Lung (tissue), 11 donors: ENCODE measurements at regions not wholly inside any gene's neighbourhood (a gene's known extent, or its start where the extent isn't known, plus 50 kb on each side); places are given as distances from the start of the nearest gene placed in this dataset.

Source experiments
- ATAC-seq: fragments of 200-7000 bp; cut with Tn5 transposase; one replicate; pipeline ENCODE4 v1.9.1; 2020; ENCODE audit warnings: moderate number of reproducible peaks; ENCODE audit not compliant: insufficient read depth, low FRiP score
- DNase-seq, 3 donors: peaks; one replicate each; pipeline ENCODE4 v3.0.0-alpha.2; 2013 to 2017
- H3K27ac ChIP-seq, 2 donors: one replicate each; pipeline ENCODE4 v1.5.1; 2013; ENCODE audit warnings: mild to moderate bottlenecking in 2 of 2, moderate library complexity in 2 of 2, control low read depth in 1 of 2, inconsistent platforms in 1 of 2, low read depth in 1 of 2, low read length in 1 of 2
- H3K27me3 ChIP-seq, 3 donors: one replicate each; pipeline ENCODE4 v1.5.1; 2013; ENCODE audit warnings: low read length in 2 of 3; ENCODE audit not compliant: control insufficient read depth in 3 of 3, insufficient read depth in 3 of 3
- H3K36me3 ChIP-seq, 4 donors: one replicate each; pipeline ENCODE4 v1.5.1; 2013; ENCODE audit warnings: low read length in 4 of 4, mild to moderate bottlenecking in 1 of 4, moderate library complexity in 1 of 4; ENCODE audit not compliant: control insufficient read depth in 4 of 4, insufficient read depth in 4 of 4
- H3K4me1 ChIP-seq, 5 donors: one replicate each; pipeline ENCODE4 v1.5.1; 2013; ENCODE audit warnings: low read length in 5 of 5, mild to moderate bottlenecking in 2 of 5, moderate library complexity in 1 of 5; ENCODE audit not compliant: control insufficient read depth in 5 of 5, insufficient read depth in 5 of 5
- H3K4me3 ChIP-seq: one replicate; pipeline ENCODE4 v1.5.1; 2013; ENCODE audit warnings: mild to moderate bottlenecking, control low read depth, moderate library complexity
- H3K9ac ChIP-seq, 2 donors: one replicate each; pipeline ENCODE4 v1.5.1; 2013; ENCODE audit warnings: low read length in 2 of 2, control low read depth in 1 of 2; ENCODE audit not compliant: insufficient read depth in 1 of 2
- H3K9me3 ChIP-seq, 4 donors: one replicate each; pipeline ENCODE4 v1.5.1; 2013; ENCODE audit warnings: low read length in 3 of 4, mild to moderate bottlenecking in 1 of 4, moderate library complexity in 1 of 4; ENCODE audit not compliant: control insufficient read depth in 4 of 4, insufficient read depth in 3 of 4
- CTCF ChIP-seq: IDR thresholded peaks from 2 replicates; pipeline ENCODE4 v1.5.1; 2012; ENCODE audit warnings: mild to moderate bottlenecking; ENCODE audit errors: control extremely low read depth, extremely low read depth
- WGBS, 2 donors: extraction: QIAGEN DNeasy Blood & Tissue Kit; methylation state at CpG; one replicate each; pipeline ENCODE4 v1.1.7; 2013; 5-methylcytosine and 5-hydroxymethylcytosine counted together
- donor health status: control.
- donor health status: control.
- donor health status: Bipolar disorder and iron deficiency.
- donor health status: healthy.
- donor health status: DM: yes; HTN: yes; CAD: no.

DNA sequence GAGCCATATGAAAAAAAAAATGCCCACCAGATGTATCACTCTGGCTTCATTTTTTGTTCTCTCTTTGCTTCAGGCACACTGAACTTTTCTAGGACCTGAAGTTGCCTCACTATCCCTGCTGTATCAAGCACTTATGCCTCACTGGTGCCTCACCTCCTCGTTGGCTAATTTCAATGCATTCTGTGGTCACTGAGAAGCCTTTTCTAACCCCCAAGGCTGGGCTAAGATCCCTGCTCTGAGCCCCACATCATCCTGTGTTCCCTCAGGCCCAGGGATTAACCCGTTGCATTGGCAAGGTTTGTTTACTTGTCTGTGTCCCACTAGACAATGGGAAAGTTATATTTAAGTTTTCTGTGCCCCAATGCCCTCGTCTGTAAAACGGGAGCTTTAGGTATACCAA lies 362.7 kb downstream of the OSTF1 start:
- ATAC-seq: peak; percentile 31
- Histone ChIP-seq H3K4me1 (peaks cover 0 to 2% (median 0%) of the 10 kb centered on the region in 5 donors), H3K9ac (no peak overlapping the region)

DNA sequence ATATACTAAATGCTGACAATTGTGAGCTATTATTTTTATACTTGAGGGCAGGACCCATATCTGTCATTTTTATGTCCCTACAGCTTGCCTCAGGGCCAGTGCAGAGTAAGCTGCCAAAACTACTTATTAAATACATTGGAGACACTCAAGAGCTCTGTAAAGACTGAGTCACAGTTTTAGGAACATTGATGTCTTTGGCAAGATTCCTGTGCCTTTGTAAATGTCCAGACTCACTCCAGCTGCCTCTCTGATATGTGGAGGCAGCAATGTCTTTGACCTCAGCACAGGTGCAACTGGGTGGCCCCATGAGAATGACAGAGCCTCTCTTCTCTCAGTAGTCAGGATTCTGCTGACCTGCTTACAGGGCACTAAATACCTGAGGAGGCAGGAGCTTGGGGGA lies 363.2 kb downstream of the OSTF1 start:
- H3K9me3 ChIP-seq: no peaks in the 10 kb centered on the region
- H3K27me3 ChIP-seq: no peaks in the 10 kb centered on the region
- H3K4me1 ChIP-seq: peaks cover 0 to 2% (median 0%) of the 10 kb centered on the region in 5 donors
- no peak overlapping the region for H3K4me3 ChIP-seq
- no peak overlapping the region for H3K27ac ChIP-seq
- H3K36me3 ChIP-seq: no peaks in the 10 kb centered on the region
- DNase-seq (peak in 1 of 3 donors; percentile 4), ATAC-seq (peak; percentile 63)
- H3K9ac ChIP-seq: no peak overlapping the region
- no peak for TF ChIP-seq CTCF

More for the DNA sequence above, 362.7 kb downstream of the OSTF1 start:
- no peak for DNase-seq
- TF ChIP-seq CTCF: no peak
- Histone ChIP-seq H3K36me3 (no peaks in the 10 kb centered on the region), H3K27ac (no peak overlapping the region), H3K27me3 (no peaks in the 10 kb centered on the region), H3K4me3 (no peak overlapping the region), H3K9me3 (no peaks in the 10 kb centered on the region)
- 54 to 68% methylated on average over 4 of the region's 4 CpGs for WGBS, 2 donors

GRCh38 chr9:75452512-75452911 lies 364.2 kb downstream of the OSTF1 start:
- H3K36me3 ChIP-seq: no peaks in the 10 kb centered on the region
- no peak overlapping the region for H3K9ac ChIP-seq
- no peak overlapping the region for H3K27ac ChIP-seq
- peaks cover 0 to 2% (median 0%) of the 10 kb centered on the region in 5 donors for H3K4me1 ChIP-seq
- 77 to 79% methylated on average over 2 of the region's 2 CpGs for WGBS, 2 donors
- no peak for TF ChIP-seq CTCF
- no peaks in the 10 kb centered on the region for H3K9me3 ChIP-seq
- DNase-seq (peak in 1 of 3 donors; percentile 2), ATAC-seq (no peak)
- H3K4me3 ChIP-seq: no peak overlapping the region
- no peaks in the 10 kb centered on the region for H3K27me3 ChIP-seq

GRCh38 chr9:75454043-75454442 lies 365.7 kb downstream of the OSTF1 start:
- Histone ChIP-seq H3K4me3 (no peak overlapping the region), H3K9ac (no peak overlapping the region), H3K27ac (no peak overlapping the region), H3K9me3 (no peaks in the 10 kb centered on the region), H3K4me1 (peaks cover 0 to 2% (median 0%) of the 10 kb centered on the region in 5 donors), H3K27me3 (no peaks in the 10 kb centered on the region), H3K36me3 (no peaks in the 10 kb centered on the region)
- 86 to 95% methylated on average over 2 of the region's 2 CpGs for WGBS, 2 donors
- TF ChIP-seq CTCF: no peak
- ATAC-seq: no peak
- DNase-seq: no peak
